ENCODE measurements at regions not wholly inside any gene's neighbourhood (a gene's known extent, or its start where the extent isn't known, plus 50 kb on each side); places are given as distances from the start of the nearest gene placed in this dataset.

- TF ChIP-seq, protein P1, sequence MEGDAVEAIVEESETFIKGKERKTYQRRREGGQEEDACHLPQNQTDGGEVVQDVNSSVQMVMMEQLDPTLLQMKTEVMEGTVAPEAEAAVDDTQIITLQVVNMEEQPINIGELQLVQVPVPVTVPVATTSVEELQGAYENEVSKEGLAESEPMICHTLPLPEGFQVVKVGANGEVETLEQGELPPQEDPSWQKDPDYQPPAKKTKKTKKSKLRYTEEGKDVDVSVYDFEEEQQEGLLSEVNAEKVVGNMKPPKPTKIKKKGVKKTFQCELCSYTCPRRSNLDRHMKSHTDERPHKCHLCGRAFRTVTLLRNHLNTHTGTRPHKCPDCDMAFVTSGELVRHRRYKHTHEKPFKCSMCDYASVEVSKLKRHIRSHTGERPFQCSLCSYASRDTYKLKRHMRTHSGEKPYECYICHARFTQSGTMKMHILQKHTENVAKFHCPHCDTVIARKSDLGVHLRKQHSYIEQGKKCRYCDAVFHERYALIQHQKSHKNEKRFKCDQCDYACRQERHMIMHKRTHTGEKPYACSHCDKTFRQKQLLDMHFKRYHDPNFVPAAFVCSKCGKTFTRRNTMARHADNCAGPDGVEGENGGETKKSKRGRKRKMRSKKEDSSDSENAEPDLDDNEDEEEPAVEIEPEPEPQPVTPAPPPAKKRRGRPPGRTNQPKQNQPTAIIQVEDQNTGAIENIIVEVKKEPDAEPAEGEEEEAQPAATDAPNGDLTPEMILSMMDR (IDR thresholded peaks at IDR 0.05), result no peak
- no peak for TF ChIP-seq POLR2A (IDR thresholded peaks at IDR 0.05)
These were observed 411.6 kb upstream of the CCDC196 start for GRCh38 chr14:66074537-66074936.
